HCT116 (cell line): ENCODE measurements at regions not wholly inside any gene's neighbourhood (a gene's known extent, or its start where the extent isn't known, plus 50 kb on each side); places are given as distances from the start of the nearest gene placed in this dataset.
A peak's percentile ranks its signal among the peaks of the same experiment; 100 is the strongest.
"Not testable (repeated sequence)": the region's sequence is repeated elsewhere in the genome, so short reads cannot be mapped to it uniquely, and the experiment has no call there.

Source experiments
- ATAC-seq: fragments of 200-7000 bp; cut with Tn5 transposase; 2 replicates; pipeline ENCODE4 v1.9.1; 2020; ENCODE audit warnings: mild to moderate bottlenecking, moderate library complexity
- BruUV-seq: library from RNA; stranded (reverse); fragments of 400-500 nt; replicated peaks from 2 replicates; lab custom pipeline; 2021; lab: Mats Ljungman, UMichigan
- CTCF ChIA-PET: fragments of 300-600 bp; sonication (Branson Sonifier 250); formaldehyde crosslinking; loops from one replicate; lab custom pipeline; 2021; ENCODE audit warnings: antibody characterized with exemption; lab: Charles Lee
- POLR2A ChIA-PET: fragments of 300-600, 350-600 bp; sonication (Branson Sonifier 250); formaldehyde crosslinking; loops from one replicate; lab custom pipeline; 2021; ENCODE audit warnings: antibody characterized with exemption; lab: Charles Lee
- RAD21 ChIA-PET, 2 experiments: fragments of 300-600 bp; sonication (Branson Sonifier 250); formaldehyde crosslinking; loops; one replicate each; lab custom pipeline; 2023; ENCODE audit warnings: low total read pairs in 2 of 2; ENCODE audit not compliant: uncharacterized antibody in 2 of 2, unreplicated experiment in 2 of 2, low non-redundant PET in 1 of 2; lab: Charles Lee
- DNase-seq: peaks from one replicate; pipeline ENCODE4 v3.0.0-alpha.2; 2010; ENCODE audit warnings: low read depth, low spot score
- H2AFZ ChIP-seq: fragments of 200-600 bp; shearing (Covaris generic), sonication (generic); 2 replicates; pipeline ENCODE4 v1.6.1; 2017; ENCODE audit warnings: low read depth, mixed run types, mixed read lengths, antibody characterized with exemption, low read length; ENCODE audit not compliant: poor library complexity, severe bottlenecking
- H3K27ac ChIP-seq: 2 replicates; pipeline ENCODE4 v1.5.1; 2012; ENCODE audit warnings: low read depth, low read length
- H3K27me3 ChIP-seq: fragments of 200-600 bp; sonication (generic); 2 replicates; pipeline ENCODE4 v1.6.1; 2016; ENCODE audit warnings: mixed run types, low read length, mixed read lengths; ENCODE audit not compliant: insufficient read depth
- H3K36me3 ChIP-seq, 2 experiments: fragments of 200-500 bp in 1 of 2; fragments of 200-600 bp in 1 of 2; sonication (Bioruptor generic) in 1 of 2; sonication (generic) in 1 of 2; 2 replicates each; pipeline versions ENCODE4 v1.5.1 to v1.6.1; 2014 to 2016; ENCODE audit warnings: low read length in 2 of 2, inconsistent platforms in 1 of 2, mixed read lengths in 1 of 2, mixed run types in 1 of 2; ENCODE audit not compliant: insufficient read depth in 2 of 2, control insufficient read depth in 1 of 2
- H3K4me1 ChIP-seq, 2 experiments: fragments of 200-600 bp in 1 of 2; sonication (generic) in 1 of 2; 2 replicates each; pipeline versions ENCODE4 v1.5.1 to v1.6.1; 2012 to 2017; ENCODE audit warnings: low read length in 2 of 2, inconsistent platforms in 1 of 2, mild to moderate bottlenecking in 1 of 2, mixed read lengths in 1 of 2, mixed run types in 1 of 2, moderate library complexity in 1 of 2; ENCODE audit not compliant: insufficient read depth in 2 of 2, control insufficient read depth in 1 of 2
- H3K4me2 ChIP-seq: fragments of 200-600 bp; sonication (generic); 2 replicates; pipeline ENCODE4 v1.6.1; 2017; ENCODE audit warnings: mixed run types, low read length, mixed read lengths
- H3K4me3 ChIP-seq, 2 experiments: fragments of 200-600 bp in 1 of 2; sonication (generic) in 1 of 2; replicated peaks in 1 of 2; 2 replicates each; pipeline ENCODE4 v1.5.1; 2011 to 2016; ENCODE audit warnings: low read length in 2 of 2, control low read depth in 1 of 2, low read depth in 1 of 2, mild to moderate bottlenecking in 1 of 2, mixed read lengths in 1 of 2, mixed run types in 1 of 2
- H3K79me2 ChIP-seq: fragments of 200-600 bp; sonication (generic); 2 replicates; pipeline ENCODE4 v1.6.1; 2017; ENCODE audit warnings: mild to moderate bottlenecking, mixed run types, low read length, moderate library complexity, mixed read lengths; ENCODE audit not compliant: insufficient read depth
- H3K9ac ChIP-seq: fragments of 200-600 bp; sonication (generic); 2 replicates; pipeline ENCODE4 v1.6.1; 2016; ENCODE audit warnings: low read length, mixed read lengths
- H3K9me2 ChIP-seq: fragments of 200-600 bp; sonication (generic), shearing (Covaris generic); 2 replicates; pipeline ENCODE4 v1.6.1; 2017; ENCODE audit warnings: mixed run types, mild to moderate bottlenecking, moderate library complexity; ENCODE audit not compliant: insufficient read depth
- H3K9me3 ChIP-seq, 2 experiments: fragments of 200-500 bp in 1 of 2; fragments of 200-600 bp in 1 of 2; sonication (Bioruptor generic) in 1 of 2; sonication (generic) in 1 of 2; 2 replicates each; pipeline ENCODE4 v1.6.1; 2014 to 2017; ENCODE audit warnings: low read length in 2 of 2, mixed read lengths in 2 of 2, inconsistent platforms in 1 of 2, low read depth in 1 of 2, mild to moderate bottlenecking in 1 of 2, mixed run types in 1 of 2, moderate library complexity in 1 of 2; ENCODE audit not compliant: control insufficient read depth in 1 of 2, insufficient read depth in 1 of 2
- H4K20me1 ChIP-seq: fragments of 200-600 bp; sonication (generic), shearing (Covaris generic); 2 replicates; pipeline ENCODE4 v1.6.1; 2017; ENCODE audit warnings: mixed run types, mild to moderate bottlenecking, moderate library complexity; ENCODE audit not compliant: insufficient read depth
- ELF1 ChIP-seq: IDR thresholded peaks from 2 replicates; pipeline ENCODE4 v1.6.1; 2012; ENCODE audit warnings: low read depth, borderline replicate concordance
- EZH2 ChIP-seq: fragments of 200-600 bp; sonication (generic); IDR thresholded peaks from 2 replicates; pipeline ENCODE4 v1.6.1; 2017; ENCODE audit warnings: antibody characterized with exemption, mixed run types
- POLR2AphosphoS5 ChIP-seq: IDR thresholded peaks from 2 replicates; pipeline ENCODE4 v1.6.1; 2011; ENCODE audit warnings: mild to moderate bottlenecking, low read depth, low read length, moderate library complexity
- SIN3A ChIP-seq: IDR thresholded peaks from 2 replicates; pipeline ENCODE4 v1.6.1; 2012; ENCODE audit warnings: low read depth
- SRF ChIP-seq: IDR thresholded peaks from 2 replicates; pipeline ENCODE4 v1.6.1; 2012; ENCODE audit warnings: low read depth
- TCF7L2 ChIP-seq: IDR thresholded peaks from 2 replicates; pipeline ENCODE4 v1.7.0; 2011; ENCODE audit warnings: borderline replicate concordance, inconsistent platforms; ENCODE audit not compliant: insufficient read depth, insufficient read length; ENCODE audit errors: extremely low read depth
- intact Hi-C: fragments of 100-400 bp; cut with micrococcal nuclease; formaldehyde crosslinking; loops from 2 replicates; pipeline ENCODE4 v1.10.0; 2022
- TF ChIP-seq, protein P1 (sequence below): IDR thresholded peaks from 2 replicates; pipeline ENCODE4 v1.6.1; 2012; ENCODE audit warnings: low read depth
- TF ChIP-seq, protein P2 (sequence below): IDR thresholded peaks from 2 replicates; pipeline ENCODE4 v1.6.1; 2012

DNA sequence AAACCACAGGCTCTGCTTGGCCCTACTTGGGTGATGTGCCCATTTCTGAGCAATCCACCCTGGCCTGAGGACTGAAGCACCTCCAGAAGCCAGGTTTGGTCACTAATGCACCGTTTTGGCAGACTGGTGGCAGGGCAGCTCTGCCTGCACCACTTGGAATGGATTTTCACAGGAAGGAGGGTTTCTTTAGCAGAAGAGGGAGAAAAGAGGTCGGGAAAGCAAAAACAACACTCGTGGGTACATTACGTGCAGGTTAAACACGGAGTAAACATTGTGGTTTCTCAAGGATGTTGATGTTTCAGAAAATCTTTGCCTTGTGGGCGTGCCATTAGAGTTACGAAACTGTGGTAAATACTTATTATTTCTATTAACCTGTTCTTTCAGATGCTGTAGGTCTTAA is 70.8 kb downstream of the KCNA5 start (continued):
- TF ChIP-seq, protein P1, sequence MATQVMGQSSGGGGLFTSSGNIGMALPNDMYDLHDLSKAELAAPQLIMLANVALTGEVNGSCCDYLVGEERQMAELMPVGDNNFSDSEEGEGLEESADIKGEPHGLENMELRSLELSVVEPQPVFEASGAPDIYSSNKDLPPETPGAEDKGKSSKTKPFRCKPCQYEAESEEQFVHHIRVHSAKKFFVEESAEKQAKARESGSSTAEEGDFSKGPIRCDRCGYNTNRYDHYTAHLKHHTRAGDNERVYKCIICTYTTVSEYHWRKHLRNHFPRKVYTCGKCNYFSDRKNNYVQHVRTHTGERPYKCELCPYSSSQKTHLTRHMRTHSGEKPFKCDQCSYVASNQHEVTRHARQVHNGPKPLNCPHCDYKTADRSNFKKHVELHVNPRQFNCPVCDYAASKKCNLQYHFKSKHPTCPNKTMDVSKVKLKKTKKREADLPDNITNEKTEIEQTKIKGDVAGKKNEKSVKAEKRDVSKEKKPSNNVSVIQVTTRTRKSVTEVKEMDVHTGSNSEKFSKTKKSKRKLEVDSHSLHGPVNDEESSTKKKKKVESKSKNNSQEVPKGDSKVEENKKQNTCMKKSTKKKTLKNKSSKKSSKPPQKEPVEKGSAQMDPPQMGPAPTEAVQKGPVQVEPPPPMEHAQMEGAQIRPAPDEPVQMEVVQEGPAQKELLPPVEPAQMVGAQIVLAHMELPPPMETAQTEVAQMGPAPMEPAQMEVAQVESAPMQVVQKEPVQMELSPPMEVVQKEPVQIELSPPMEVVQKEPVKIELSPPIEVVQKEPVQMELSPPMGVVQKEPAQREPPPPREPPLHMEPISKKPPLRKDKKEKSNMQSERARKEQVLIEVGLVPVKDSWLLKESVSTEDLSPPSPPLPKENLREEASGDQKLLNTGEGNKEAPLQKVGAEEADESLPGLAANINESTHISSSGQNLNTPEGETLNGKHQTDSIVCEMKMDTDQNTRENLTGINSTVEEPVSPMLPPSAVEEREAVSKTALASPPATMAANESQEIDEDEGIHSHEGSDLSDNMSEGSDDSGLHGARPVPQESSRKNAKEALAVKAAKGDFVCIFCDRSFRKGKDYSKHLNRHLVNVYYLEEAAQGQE = no peak
- no peak for TF ChIP-seq EZH2
- TF ChIP-seq SIN3A = no peak
- TF ChIP-seq ELF1 = no peak
- TF ChIP-seq SRF = no peak
- TF ChIP-seq TCF7L2 = no peak
- TF ChIP-seq, protein P2, sequence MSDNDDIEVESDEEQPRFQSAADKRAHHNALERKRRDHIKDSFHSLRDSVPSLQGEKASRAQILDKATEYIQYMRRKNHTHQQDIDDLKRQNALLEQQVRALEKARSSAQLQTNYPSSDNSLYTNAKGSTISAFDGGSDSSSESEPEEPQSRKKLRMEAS = no peak

DNA sequence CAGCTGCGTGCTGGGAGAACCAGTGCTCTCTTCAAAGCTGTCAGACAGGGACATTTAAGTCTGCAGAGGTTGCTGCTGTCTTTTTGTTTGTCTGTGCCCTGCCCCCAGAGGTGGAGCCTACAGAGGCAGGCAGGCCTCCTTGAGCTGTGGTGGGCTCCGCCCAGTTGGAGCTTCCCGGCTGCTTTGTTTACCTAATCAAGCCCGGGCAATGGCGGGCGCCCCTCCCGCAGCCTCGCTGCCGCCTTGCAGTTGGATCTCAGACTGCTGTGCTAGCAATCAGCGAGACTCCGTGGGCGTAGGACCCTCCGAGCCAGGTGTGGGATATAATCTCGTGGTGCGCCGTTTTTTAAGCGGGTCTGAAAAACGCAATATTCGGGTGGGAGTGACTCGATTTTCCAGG is 78.1 kb downstream of the KCNA5 start:
- H3K27me3 ChIP-seq, CTCF ChIA-PET, H3K36me3 ChIP-seq, H3K9me3 ChIP-seq, H3K9me2 ChIP-seq, H3K9ac ChIP-seq, DNase-seq, H4K20me1 ChIP-seq, H2AFZ ChIP-seq, intact Hi-C loops, RAD21 ChIA-PET, POLR2A ChIA-PET, BruUV-seq, H3K4me2 ChIP-seq, H3K79me2 ChIP-seq, H3K27ac ChIP-seq: not testable (repeated sequence)
- ATAC-seq = peak; percentile 49; the same call in 1 of the 2 replicates
- Histone ChIP-seq H3K4me3 (0 out of 4 replicates have a peak overlapping the region, but pooled peaks of 1 of the 2 experiments have one; percentile 59), H3K4me1 (peaks cover 0 to 11% of the 10 kb centered on the region in 2 experiments; a peak in 2 of 4 replicates)
- 0 out of 2 replicates have a peak, but pooled peaks have one; percentile 17 for TF ChIP-seq POLR2AphosphoS5
